Transverse colon (tissue), 3 donors: ENCODE measurements at regions not wholly inside any gene's neighbourhood (a gene's known extent, or its start where the extent isn't known, plus 50 kb on each side); places are given as distances from the start of the nearest gene placed in this dataset.

Source experiments
- EP300 ChIP-seq: sonication (generic); formaldehyde crosslinking; IDR thresholded peaks from one replicate; pipeline ENCODE4 v1.6.1; 2017; ENCODE audit warnings: antibody characterized with exemption, low read depth
- TF ChIP-seq, protein P1 (sequence below), 5 experiments: fragments of 200-600 bp in 3 of 5; fragments of 450-650 bp in 2 of 5; sonication (generic) in 3 of 5; IDR thresholded peaks; 1 replicate in 2 of 5; 2 replicates in 3 of 5; pipeline ENCODE4 v1.5.1; 2016 to 2017; ENCODE audit warnings: antibody characterized with exemption in 5 of 5, inconsistent platforms in 3 of 5, mild to moderate bottlenecking in 2 of 5, moderate library complexity in 1 of 5

DNA sequence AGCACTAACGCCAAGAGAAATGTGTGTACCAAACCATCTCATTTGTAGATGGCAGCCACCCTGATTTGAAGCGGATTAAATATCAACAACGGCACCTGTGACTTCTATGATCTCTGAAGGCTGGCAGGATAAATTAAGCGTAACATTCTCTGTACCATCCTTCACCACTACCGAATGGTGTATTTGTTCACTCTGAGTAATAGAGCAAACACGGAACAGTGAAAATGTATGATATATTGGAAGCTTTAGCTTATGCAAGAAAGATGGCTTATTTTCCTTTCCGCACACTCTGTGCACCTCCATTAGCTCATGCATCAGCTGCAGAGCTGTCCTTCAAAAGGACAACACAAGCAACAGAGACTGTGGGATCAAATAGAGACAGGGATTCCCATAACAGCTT lies 431.1 kb downstream of the PRELID2 start:
- no peak for TF ChIP-seq EP300
- TF ChIP-seq, protein P1, sequence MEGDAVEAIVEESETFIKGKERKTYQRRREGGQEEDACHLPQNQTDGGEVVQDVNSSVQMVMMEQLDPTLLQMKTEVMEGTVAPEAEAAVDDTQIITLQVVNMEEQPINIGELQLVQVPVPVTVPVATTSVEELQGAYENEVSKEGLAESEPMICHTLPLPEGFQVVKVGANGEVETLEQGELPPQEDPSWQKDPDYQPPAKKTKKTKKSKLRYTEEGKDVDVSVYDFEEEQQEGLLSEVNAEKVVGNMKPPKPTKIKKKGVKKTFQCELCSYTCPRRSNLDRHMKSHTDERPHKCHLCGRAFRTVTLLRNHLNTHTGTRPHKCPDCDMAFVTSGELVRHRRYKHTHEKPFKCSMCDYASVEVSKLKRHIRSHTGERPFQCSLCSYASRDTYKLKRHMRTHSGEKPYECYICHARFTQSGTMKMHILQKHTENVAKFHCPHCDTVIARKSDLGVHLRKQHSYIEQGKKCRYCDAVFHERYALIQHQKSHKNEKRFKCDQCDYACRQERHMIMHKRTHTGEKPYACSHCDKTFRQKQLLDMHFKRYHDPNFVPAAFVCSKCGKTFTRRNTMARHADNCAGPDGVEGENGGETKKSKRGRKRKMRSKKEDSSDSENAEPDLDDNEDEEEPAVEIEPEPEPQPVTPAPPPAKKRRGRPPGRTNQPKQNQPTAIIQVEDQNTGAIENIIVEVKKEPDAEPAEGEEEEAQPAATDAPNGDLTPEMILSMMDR (IDR thresholded peaks at IDR 0.05) = no peak
